ENCODE measurements at regions not wholly inside any gene's neighbourhood (a gene's known extent, or its start where the extent isn't known, plus 50 kb on each side); places are given as distances from the start of the nearest gene placed in this dataset.

- ATAC-seq (no peak), DNase-seq (peak in 1 of 5 donors; percentile 51)
- peaks cover 0 to 7% (median 0%) of the 10 kb centered on the region in 12 donors for H3K9me3 ChIP-seq
- TF ChIP-seq, protein P1, sequence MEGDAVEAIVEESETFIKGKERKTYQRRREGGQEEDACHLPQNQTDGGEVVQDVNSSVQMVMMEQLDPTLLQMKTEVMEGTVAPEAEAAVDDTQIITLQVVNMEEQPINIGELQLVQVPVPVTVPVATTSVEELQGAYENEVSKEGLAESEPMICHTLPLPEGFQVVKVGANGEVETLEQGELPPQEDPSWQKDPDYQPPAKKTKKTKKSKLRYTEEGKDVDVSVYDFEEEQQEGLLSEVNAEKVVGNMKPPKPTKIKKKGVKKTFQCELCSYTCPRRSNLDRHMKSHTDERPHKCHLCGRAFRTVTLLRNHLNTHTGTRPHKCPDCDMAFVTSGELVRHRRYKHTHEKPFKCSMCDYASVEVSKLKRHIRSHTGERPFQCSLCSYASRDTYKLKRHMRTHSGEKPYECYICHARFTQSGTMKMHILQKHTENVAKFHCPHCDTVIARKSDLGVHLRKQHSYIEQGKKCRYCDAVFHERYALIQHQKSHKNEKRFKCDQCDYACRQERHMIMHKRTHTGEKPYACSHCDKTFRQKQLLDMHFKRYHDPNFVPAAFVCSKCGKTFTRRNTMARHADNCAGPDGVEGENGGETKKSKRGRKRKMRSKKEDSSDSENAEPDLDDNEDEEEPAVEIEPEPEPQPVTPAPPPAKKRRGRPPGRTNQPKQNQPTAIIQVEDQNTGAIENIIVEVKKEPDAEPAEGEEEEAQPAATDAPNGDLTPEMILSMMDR (IDR thresholded peaks at IDR 0.05): no peak
- no peak for TF ChIP-seq POLR2A (IDR thresholded peaks at IDR 0.05)
- H3K27ac ChIP-seq: no peak overlapping the region
- H3K36me3 ChIP-seq: no peaks in the 10 kb centered on the region
- no peak overlapping the region for H3K4me3 ChIP-seq
- 91 to 98% (median 94%) methylated on average over 11 to 15 of the region's 15 CpGs for WGBS, 4 donors
- no peaks in the 10 kb centered on the region for H3K4me1 ChIP-seq
- intact Hi-C loops (cut with DNase I): no loop called here
- H3K27me3 ChIP-seq: no peaks in the 10 kb centered on the region
These were observed 264.2 kb downstream of the SI start for GRCh38 chr3:164814106-164814505.

DNA sequence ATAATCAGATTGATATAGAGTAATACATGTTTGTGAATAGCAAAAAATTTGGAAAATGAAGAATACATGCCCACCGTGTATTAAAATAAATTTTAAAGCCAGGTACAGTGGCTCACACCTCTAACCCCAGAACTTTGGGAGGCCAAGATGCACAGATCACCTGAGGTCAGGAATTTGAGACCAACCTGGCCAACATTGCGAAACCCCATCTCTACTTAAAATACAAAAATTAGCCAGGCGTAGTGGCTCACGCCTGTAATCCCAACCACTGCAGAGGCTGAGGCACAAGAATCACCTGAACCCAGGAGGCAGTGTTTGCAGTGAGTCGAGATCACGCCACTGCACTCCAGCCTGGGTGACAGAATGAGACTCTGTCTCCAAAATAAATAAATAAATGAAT lies 266.3 kb downstream of the SI start:
- no peak overlapping the region for H3K4me3 ChIP-seq
- no peaks in the 10 kb centered on the region for H3K4me1 ChIP-seq
- no peak overlapping the region for H3K27ac ChIP-seq
- intact Hi-C loops (cut with DNase I): no loop called here
- H3K36me3 ChIP-seq: no peaks in the 10 kb centered on the region
- no peaks in the 10 kb centered on the region for H3K27me3 ChIP-seq
- no peak for ATAC-seq
- H3K9me3 ChIP-seq: no peaks in the 10 kb centered on the region
- TF ChIP-seq, protein P1 (IDR thresholded peaks at IDR 0.05): no peak
- no peak for DNase-seq
- 84 to 89% (median 86%) methylated on average over 6 of the region's 6 CpGs for WGBS, 4 donors

DNA sequence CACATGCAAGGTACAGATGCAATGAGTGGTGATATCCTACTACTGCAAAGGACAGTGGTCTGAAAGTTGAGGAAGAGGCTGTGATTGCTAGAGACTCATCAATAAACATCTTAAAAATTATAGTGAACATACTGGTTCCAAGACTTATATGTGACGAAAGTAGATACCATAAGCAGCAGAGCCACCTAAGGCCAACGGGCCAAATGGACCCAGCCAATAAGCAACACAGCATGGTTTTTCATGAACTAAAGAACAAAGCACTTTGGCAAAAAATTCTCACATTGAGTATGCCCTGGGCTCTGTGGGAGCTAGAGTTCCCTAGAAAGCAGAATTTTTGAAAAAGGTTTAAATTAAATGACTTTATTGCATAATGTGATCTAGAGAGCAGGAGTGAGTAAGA lies 272.1 kb downstream of the SI start:
- H3K4me3 ChIP-seq: no peak overlapping the region
- 50 to 61% (median 54%) methylated on average over 2 of the region's 2 CpGs for WGBS, 4 donors

GRCh38 chr3:164794099-164794498 lies 284.2 kb downstream of the SI start:
- H3K9me3 ChIP-seq: no peaks in the 10 kb centered on the region
- no peak overlapping the region for H3K27ac ChIP-seq
- H3K4me3 ChIP-seq: no peak overlapping the region
- no peak for DNase-seq
- no peak for ATAC-seq
- no peaks in the 10 kb centered on the region for H3K27me3 ChIP-seq
- no peaks in the 10 kb centered on the region for H3K36me3 ChIP-seq
- intact Hi-C loops (cut with DNase I): no loop called here
- H3K4me1 ChIP-seq: no peaks in the 10 kb centered on the region
- TF ChIP-seq, protein P1 (IDR thresholded peaks at IDR 0.05): no peak
- TF ChIP-seq POLR2A (IDR thresholded peaks at IDR 0.05): no peak
- 76 to 83% (median 80%) methylated on average over 1 of the region's 1 CpG for WGBS, 4 donors

More for the DNA sequence above, 272.1 kb downstream of the SI start:
- no peaks in the 10 kb centered on the region for H3K4me1 ChIP-seq
- H3K27ac ChIP-seq: no peak overlapping the region
- H3K9me3 ChIP-seq: peaks cover 0 to 3% (median 0%) of the 10 kb centered on the region in 12 donors
- H3K27me3 ChIP-seq: no peaks in the 10 kb centered on the region
- H3K36me3 ChIP-seq: no peaks in the 10 kb centered on the region
- intact Hi-C loops (cut with DNase I): no loop called here
- ATAC-seq (no peak), DNase-seq (no peak)
- TF ChIP-seq POLR2A (IDR thresholded peaks at IDR 0.05): no peak
- TF ChIP-seq, protein P1 (IDR thresholded peaks at IDR 0.05): peak in 4 of 12 donors; percentile 13 to 34 (median 24)

Measured in heart left ventricle (tissue), 16 donors.